Activated CD8-positive, alpha-beta T cell treated with anti-CD3 and anti-CD28 coated beads for 36 hours (primary cell): ENCODE measurements at regions not wholly inside any gene's neighbourhood (a gene's known extent, or its start where the extent isn't known, plus 50 kb on each side); places are given as distances from the start of the nearest gene placed in this dataset.
A peak's percentile ranks its signal among the peaks of the same experiment; 100 is the strongest.

Experiments
- ATAC-seq: fragments of 200-7000 bp; cut with Tn5 transposase; one replicate; pipeline ENCODE4 v1.10.0; 2021; ENCODE audit warnings: mild to moderate bottlenecking, moderate library complexity
- CTCF ChIA-PET: fragments of 350-600 bp; sonication (Branson Sonifier 250); formaldehyde crosslinking; loops from one replicate; lab custom pipeline; 2021; ENCODE audit warnings: antibody characterized with exemption; lab: Charles Lee
- POLR2A ChIA-PET: fragments of 350-600 bp; sonication (Branson Sonifier 250); formaldehyde crosslinking; loops from one replicate; lab custom pipeline; 2021; ENCODE audit warnings: antibody characterized with exemption; lab: Charles Lee
- DNase-seq: peaks from one replicate; pipeline ENCODE4 v3.0.0-alpha.2; 2020
- H3K27ac Mint-ChIP-seq: one replicate; pipeline ENCODE4 v1.8.0; 2021; ENCODE audit warnings: mild to moderate bottlenecking, mixed read lengths
- H3K27me3 Mint-ChIP-seq: one replicate; pipeline ENCODE4 v1.8.0; 2021; ENCODE audit warnings: mixed read lengths
- H3K36me3 Mint-ChIP-seq: one replicate; pipeline ENCODE4 v1.8.0; 2021; ENCODE audit warnings: low read depth, mixed read lengths
- H3K4me1 Mint-ChIP-seq: one replicate; pipeline ENCODE4 v1.8.0; 2021; ENCODE audit warnings: low read depth, mixed read lengths
- H3K4me3 Mint-ChIP-seq: one replicate; pipeline ENCODE4 v1.8.0; 2021; ENCODE audit warnings: mild to moderate bottlenecking, moderate library complexity, mixed read lengths
- H3K9me3 Mint-ChIP-seq: one replicate; pipeline ENCODE4 v1.8.0; 2021; ENCODE audit warnings: mixed read lengths
- CTCF ChIP-seq: fragments of 200-600 bp; IDR thresholded peaks from one replicate; pipeline ENCODE4 v1.8.0; 2022; ENCODE audit warnings: antibody characterized with exemption, mild to moderate bottlenecking
- intact Hi-C: fragments of 100-400 bp; cut with micrococcal nuclease; formaldehyde crosslinking; loops from one replicate; pipeline ENCODE4 v1.10.0; 2022

DNA sequence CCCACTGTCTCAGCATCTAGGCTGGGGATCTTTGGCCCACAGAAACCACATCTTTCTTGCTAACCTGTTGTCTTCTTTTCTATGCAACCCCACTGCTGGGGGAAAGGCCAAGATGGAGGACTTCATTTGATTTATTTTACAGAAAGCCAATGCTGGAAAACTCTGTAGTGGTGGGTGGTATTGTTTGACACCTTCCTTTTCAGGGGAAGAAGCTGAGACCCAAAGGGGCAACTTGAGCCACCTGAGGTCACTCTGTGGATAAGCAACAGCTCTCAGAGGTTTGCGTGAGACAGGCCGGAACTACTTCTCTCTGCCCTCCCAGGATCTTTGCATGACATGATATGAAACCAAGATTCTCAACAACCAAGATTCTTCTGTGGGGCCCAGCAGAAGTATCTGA, 645.2 kb downstream of the VRK1 start:
- Mint-ChIP-seq H3K27ac (peak overlapping the region; percentile 88), H3K36me3 (no peaks in the 10 kb centered on the region), H3K9me3 (no peaks in the 10 kb centered on the region), H3K27me3 (no peaks in the 10 kb centered on the region), H3K4me1 (peaks cover 30% of the 10 kb centered on the region), H3K4me3 (no peak overlapping the region)
- DNase-seq: peak; percentile 57
- ChIA-PET POLR2A (interaction anchor here (1.0 kb wide), 1 partner anchor 15 kb away, joined by 4 read pairs; no protein-coding TSS in a partner anchor), CTCF (interaction anchor here (3.9 kb wide), 1 partner anchor 15 kb away, joined by 22 read pairs; no protein-coding TSS in a partner anchor)
- no peak for TF ChIP-seq CTCF
- ATAC-seq: peak; percentile 76
- intact Hi-C loops: no loop called here

GRCh38 chr14:97443412-97443811, 646.2 kb downstream of the VRK1 start:
- intact Hi-C loops: no loop called here
- CTCF ChIA-PET: interaction anchor here (3.9 kb wide), 1 partner anchor 14 kb away, joined by 22 read pairs; no protein-coding TSS in a partner anchor
- no peaks in the 10 kb centered on the region for H3K36me3 Mint-ChIP-seq

DNA sequence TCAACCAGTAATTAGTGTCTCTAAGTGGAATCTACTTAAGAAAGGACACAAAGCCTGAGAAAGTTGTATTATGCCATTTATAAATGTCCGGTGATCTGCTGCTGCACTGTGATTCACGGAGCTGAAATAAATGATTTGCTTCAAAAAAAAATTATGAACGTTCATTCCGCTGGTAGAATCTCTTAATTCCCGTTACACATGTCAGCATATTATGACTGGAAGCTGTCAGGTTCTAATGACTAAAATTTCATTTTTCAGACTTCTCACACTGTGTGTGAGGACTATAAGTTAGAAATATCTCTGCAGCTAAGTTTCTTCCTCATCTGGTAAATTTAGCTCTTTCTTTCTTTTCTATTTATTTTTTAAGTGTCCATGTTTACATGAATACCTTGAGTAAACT, 647.1 kb downstream of the VRK1 start:
- Mint-ChIP-seq H3K9me3 (no peaks in the 10 kb centered on the region), H3K4me1 (peaks cover 28% of the 10 kb centered on the region), H3K27me3 (no peaks in the 10 kb centered on the region), H3K36me3 (no peaks in the 10 kb centered on the region), H3K4me3 (no peak overlapping the region), H3K27ac (no peak overlapping the region)
- TF ChIP-seq CTCF: no peak
- intact Hi-C loops: no loop called here
- DNase-seq: no peak
- no peak for ATAC-seq
- CTCF ChIA-PET: interaction anchor here (1.2 to 3.9 kb wide), 2 partner anchors 13 to 25 kb away, joined by 3 to 22 read pairs; no protein-coding TSS in a partner anchor
- POLR2A ChIA-PET: interaction anchor here (2.1 kb wide), 1 partner anchor 13 kb away, joined by 16 read pairs; no protein-coding TSS in a partner anchor

More at GRCh38 chr14:97443412-97443811, 646.2 kb downstream of the VRK1 start:
- no peak overlapping the region for H3K4me3 Mint-ChIP-seq
- H3K4me1 Mint-ChIP-seq: peaks cover 30% of the 10 kb centered on the region
- no peak for TF ChIP-seq CTCF
- DNase-seq: no peak
- H3K9me3 Mint-ChIP-seq: no peaks in the 10 kb centered on the region
- no peak overlapping the region for H3K27ac Mint-ChIP-seq
- no peaks in the 10 kb centered on the region for H3K27me3 Mint-ChIP-seq
- no peak for ATAC-seq
- POLR2A ChIA-PET: interaction anchor here (2.1 kb wide), 1 partner anchor 14 kb away, joined by 16 read pairs; no protein-coding TSS in a partner anchor

- Mint-ChIP-seq H3K27me3 (no peaks in the 10 kb centered on the region), H3K27ac (no peak overlapping the region), H3K4me3 (no peak overlapping the region), H3K9me3 (no peaks in the 10 kb centered on the region), H3K36me3 (no peaks in the 10 kb centered on the region), H3K4me1 (peaks cover 28% of the 10 kb centered on the region)
- no peak for DNase-seq
- ChIA-PET POLR2A (no interaction called here), CTCF (interaction anchor here (1.2 to 3.9 kb wide), 2 partner anchors 12 to 24 kb away, joined by 3 to 22 read pairs; no protein-coding TSS in a partner anchor)
- no peak for TF ChIP-seq CTCF
- no peak for ATAC-seq
- intact Hi-C loops: no loop called here
Observed at GRCh38 chr14:97445367-97445766, 648.2 kb downstream of the VRK1 start.

GRCh38 chr14:97446087-97446486, 648.9 kb downstream of the VRK1 start:
- Mint-ChIP-seq H3K36me3 (no peaks in the 10 kb centered on the region), H3K9me3 (no peaks in the 10 kb centered on the region), H3K27me3 (no peaks in the 10 kb centered on the region), H3K4me1 (peaks cover 26% of the 10 kb centered on the region), H3K4me3 (no peak overlapping the region), H3K27ac (no peak overlapping the region)
- intact Hi-C loops: no loop called here
- ChIA-PET CTCF (no interaction called here), POLR2A (no interaction called here)
- peak; percentile 20 for TF ChIP-seq CTCF
- ATAC-seq: peak; percentile 48
- DNase-seq: peak; percentile 56
